SK-N-SH (cell line): ENCODE measurements at regions not wholly inside any gene's neighbourhood (a gene's known extent, or its start where the extent isn't known, plus 50 kb on each side); places are given as distances from the start of the nearest gene placed in this dataset.

Experiments used
- CTCF ChIA-PET: fragments of 300-600, 350-600 bp; formaldehyde crosslinking; extraction: SDS; loops from one replicate; lab custom pipeline; 2021; lab: Yijun Ruan, JAX
- POLR2A ChIA-PET: fragments of 350-600 bp; sonication (Branson Sonifier 250); formaldehyde crosslinking; extraction: SDS; loops from one replicate; lab custom pipeline; 2020; ENCODE audit warnings: antibody characterized with exemption, inconsistent platforms; lab: Yijun Ruan, JAX
- DNase-seq: peaks from one replicate; pipeline ENCODE4 v3.0.0; 2012
- H2AFZ ChIP-seq: fragments of 200-600 bp; sonication (generic); 2 replicates; pipeline ENCODE4 v1.8.1; 2016; ENCODE audit warnings: antibody characterized with exemption, mild to moderate bottlenecking, low read depth
- H3F3A ChIP-seq: fragments of 200-600 bp; sonication (generic); replicated peaks from 2 replicates; pipeline ENCODE3; 2016; ENCODE audit warnings: antibody characterized with exemption, mild to moderate bottlenecking; ENCODE audit not compliant: insufficient read depth
- H3K27ac ChIP-seq, 2 experiments: fragments of 200-500 bp in 1 of 2; fragments of 200-600 bp in 1 of 2; sonication (Bioruptor generic) in 1 of 2; sonication (generic), shearing (Covaris generic) in 1 of 2; 2 replicates each; pipeline versions ENCODE4 v1.5.1 to v1.6.1; 2014 to 2016; ENCODE audit warnings: low read depth in 2 of 2, inconsistent platforms in 1 of 2, low read length in 1 of 2, mild to moderate bottlenecking in 1 of 2, mixed read lengths in 1 of 2
- H3K27me3 ChIP-seq: fragments of 200-600 bp; sonication (generic), shearing (Covaris generic); 2 replicates; pipeline ENCODE4 v1.6.1; 2016; ENCODE audit warnings: mixed run types; ENCODE audit not compliant: insufficient read depth
- H3K36me3 ChIP-seq, 2 experiments: fragments of 200-500 bp in 1 of 2; fragments of 200-600 bp in 1 of 2; sonication (Bioruptor generic) in 1 of 2; sonication (generic) in 1 of 2; replicated peaks in 1 of 2; 2 replicates each; pipeline versions ENCODE3 to v1.5.1; 2014 to 2016; ENCODE audit warnings: low read length in 1 of 2, mild to moderate bottlenecking in 1 of 2; ENCODE audit not compliant: insufficient read depth in 2 of 2, control insufficient read depth in 1 of 2
- H3K4me1 ChIP-seq, 2 experiments: fragments of 200-500 bp in 1 of 2; fragments of 200-600 bp in 1 of 2; sonication (Bioruptor generic) in 1 of 2; sonication (generic), shearing (Covaris generic) in 1 of 2; 2 replicates each; pipeline versions ENCODE4 v1.5.1 to v1.6.1; 2014 to 2016; ENCODE audit warnings: low read depth in 1 of 2, low read length in 1 of 2, mixed run types in 1 of 2; ENCODE audit not compliant: insufficient read depth in 2 of 2, control insufficient read depth in 1 of 2
- H3K4me2 ChIP-seq: fragments of 200-600 bp; sonication (generic), shearing (Covaris generic); 2 replicates; pipeline ENCODE4 v1.6.1; 2017; ENCODE audit warnings: mixed run types
- H3K4me3 ChIP-seq, 2 experiments: fragments of 200-500 bp in 1 of 2; fragments of 200-600 bp in 1 of 2; sonication (Bioruptor generic) in 1 of 2; sonication (generic), shearing (Covaris generic) in 1 of 2; 2 replicates each; pipeline versions ENCODE4 v1.5.1 to v1.8.1; 2014 to 2016; ENCODE audit warnings: low read depth in 2 of 2, inconsistent platforms in 1 of 2, low read length in 1 of 2, mild to moderate bottlenecking in 1 of 2, mixed read lengths in 1 of 2, moderate library complexity in 1 of 2
- H3K79me2 ChIP-seq: fragments of 200-600 bp; sonication (generic); 2 replicates; pipeline ENCODE4 v1.8.1; 2017; ENCODE audit warnings: mild to moderate bottlenecking; ENCODE audit not compliant: insufficient read depth
- H3K9ac ChIP-seq: fragments of 200-600 bp; sonication (generic); 2 replicates; pipeline ENCODE4 v1.6.1; 2017; ENCODE audit warnings: mixed run types
- H3K9me2 ChIP-seq: fragments of 200-600 bp; sonication (generic); 2 replicates; pipeline ENCODE4 v1.6.1; 2017; ENCODE audit warnings: mixed run types
- H3K9me3 ChIP-seq: fragments of 200-600 bp; sonication (generic); 2 replicates; pipeline ENCODE4 v1.6.1; 2017; ENCODE audit warnings: mixed run types, mild to moderate bottlenecking, moderate library complexity
- H4K20me1 ChIP-seq: fragments of 200-600 bp; sonication (generic); 2 replicates; pipeline ENCODE4 v1.6.1; 2017; ENCODE audit warnings: mild to moderate bottlenecking, mixed run types; ENCODE audit not compliant: insufficient read depth
- EZH2phosphoT487 ChIP-seq: fragments of 200-600 bp; sonication (generic); IDR thresholded peaks from 2 replicates; pipeline ENCODE4 v1.6.1; 2017; ENCODE audit warnings: low read depth, mixed run types, mild to moderate bottlenecking, antibody characterized with exemption, moderate library complexity, borderline replicate concordance
- FOXJ3 ChIP-seq: sonication (generic); formaldehyde crosslinking; IDR thresholded peaks from 2 replicates; pipeline ENCODE4 v1.5.1; 2020; ENCODE audit warnings: mild to moderate bottlenecking, missing genetic modification reagents
- FOXM1 ChIP-seq: IDR thresholded peaks from 2 replicates; pipeline ENCODE4 v1.4.0; 2012; ENCODE audit warnings: low read depth, mild to moderate bottlenecking
- GATA2 ChIP-seq: sonication (generic); formaldehyde crosslinking; IDR thresholded peaks from 2 replicates; pipeline ENCODE4 v1.5.0; 2020; ENCODE audit warnings: mild to moderate bottlenecking, missing genetic modification reagents
- MAX ChIP-seq: IDR thresholded peaks from 2 replicates; pipeline ENCODE4 v1.4.0; 2012; ENCODE audit warnings: low read depth
- MEF2A ChIP-seq: IDR thresholded peaks from 2 replicates; pipeline ENCODE4 v1.4.0; 2012; ENCODE audit warnings: low read depth, borderline replicate concordance
- MXI1 ChIP-seq: IDR thresholded peaks from 2 replicates; pipeline ENCODE4 v1.6.1; 2012; ENCODE audit warnings: mild to moderate bottlenecking, low read depth, low read length, improper control_type of control experiment
- NFIC ChIP-seq: IDR thresholded peaks from 2 replicates; pipeline ENCODE4 v1.4.0; 2012; ENCODE audit warnings: borderline replicate concordance
- PBX3 ChIP-seq: IDR thresholded peaks from 2 replicates; pipeline ENCODE4; 2012
- POLR2AphosphoS5 ChIP-seq: IDR thresholded peaks from 2 replicates; pipeline ENCODE4 v1.6.1; 2012; ENCODE audit warnings: low read depth, low read length
- RAD21 ChIP-seq: IDR thresholded peaks from 2 replicates; pipeline ENCODE4 v1.6.1; 2012; ENCODE audit warnings: mild to moderate bottlenecking, low read length
- RFX5 ChIP-seq: IDR thresholded peaks from 2 replicates; pipeline ENCODE4 v1.6.1; 2012; ENCODE audit warnings: mild to moderate bottlenecking, improper control_type of control experiment, low read length
- RXRA ChIP-seq: IDR thresholded peaks from 2 replicates; pipeline ENCODE4 v1.4.0; 2012; ENCODE audit warnings: low read depth, mild to moderate bottlenecking, borderline replicate concordance
- SMC3 ChIP-seq: IDR thresholded peaks from 2 replicates; pipeline ENCODE4 v1.6.1; 2012; ENCODE audit warnings: low read depth, low read length, improper control_type of control experiment
- TCF12 ChIP-seq: IDR thresholded peaks from 2 replicates; pipeline ENCODE4 v1.4.0; 2012
- TEAD4 ChIP-seq: IDR thresholded peaks from 2 replicates; pipeline ENCODE4 v1.4.0; 2012; ENCODE audit warnings: mild to moderate bottlenecking, borderline replicate concordance; ENCODE audit not compliant: insufficient read depth
- ZBTB33 ChIP-seq: IDR thresholded peaks from 2 replicates; pipeline ENCODE4 v1.4.0; 2012; ENCODE audit warnings: low read depth, borderline replicate concordance
- WGBS: methylation state at CpG from one replicate; pipeline ENCODE4 v1.1.6; 2017; ENCODE audit warnings: low lambda C conversion rate; 5-methylcytosine and 5-hydroxymethylcytosine counted together

- Histone ChIP-seq H3K27me3 (no peaks in the 10 kb centered on the region), H3F3A (no peaks in the 10 kb centered on the region), H3K4me2 (no peak overlapping the region), H4K20me1 (no peaks in the 10 kb centered on the region), H3K36me3 (no peaks in the 10 kb centered on the region), H3K9ac (no peak overlapping the region), H3K9me2 (no peaks in the 10 kb centered on the region), H3K79me2 (no peaks in the 10 kb centered on the region), H2AFZ (no peak overlapping the region), H3K4me3 (no peak overlapping the region), H3K27ac (no peak overlapping the region), H3K4me1 (peaks cover 0 to 9% of the 10 kb centered on the region in 2 experiments; a peak in 2 of 4 replicates), H3K9me3 (no peaks in the 10 kb centered on the region)
- CTCF ChIA-PET = no interaction called here
- POLR2A ChIA-PET = no interaction called here
- no peak for TF ChIP-seq ZBTB33
- WGBS = 60% methylated on average over 1 of the region's 1 CpG
- no peak for DNase-seq
Measured at GRCh38 chr9:82673201-82673600, 389.7 kb downstream of the RASEF start.

- no peaks in the 10 kb centered on the region for H3K36me3 ChIP-seq
- WGBS = 18% methylated on average over 3 of the region's 3 CpGs
- H2AFZ ChIP-seq = no peak overlapping the region
- H3K4me2 ChIP-seq = no peak overlapping the region
- no peak for TF ChIP-seq SMC3
- TF ChIP-seq TCF12 = no peak
- TF ChIP-seq NFIC = no peak
- no peak for TF ChIP-seq RXRA
- no peak for TF ChIP-seq MAX
- TF ChIP-seq RAD21 = no peak
- no peak for TF ChIP-seq MEF2A
- TF ChIP-seq POLR2AphosphoS5 = no peak
- TF ChIP-seq FOXM1 = no peak
- TF ChIP-seq TEAD4 = no peak
- no peak for TF ChIP-seq FOXJ3 (CRISPR knock-in tag)
- TF ChIP-seq EZH2phosphoT487 = no peak
- TF ChIP-seq RFX5 = no peak
- TF ChIP-seq GATA2 = no peak
- no peak for TF ChIP-seq MXI1
- TF ChIP-seq ZBTB33 = no peak
- no peak for TF ChIP-seq PBX3
- no peaks in the 10 kb centered on the region for H3K9me3 ChIP-seq
- no peaks in the 10 kb centered on the region for H3F3A ChIP-seq
- DNase-seq = no peak
- peaks cover 0 to 7% of the 10 kb centered on the region in 2 experiments; a peak in 2 of 4 replicates for H3K4me1 ChIP-seq
- ChIA-PET CTCF (no interaction called here), POLR2A (interaction anchor here (0.5 kb wide), 1 partner anchor 817 kb away, joined by 3 read pairs; no protein-coding TSS in a partner anchor)
- no peaks in the 10 kb centered on the region for H3K79me2 ChIP-seq
- no peaks in the 10 kb centered on the region for H3K27me3 ChIP-seq
- H3K4me3 ChIP-seq = no peak overlapping the region
- no peaks in the 10 kb centered on the region for H3K9me2 ChIP-seq
- H3K27ac ChIP-seq = no peak overlapping the region
- H3K9ac ChIP-seq = no peak overlapping the region
- H4K20me1 ChIP-seq = no peaks in the 10 kb centered on the region
Measured at GRCh38 chr9:82673919-82674318, 389.0 kb downstream of the RASEF start.
